ENCODE measurements at regions not wholly inside any gene's neighbourhood (a gene's known extent, or its start where the extent isn't known, plus 50 kb on each side); places are given as distances from the start of the nearest gene placed in this dataset.

- no peak for TF ChIP-seq CTCF (IDR thresholded peaks at IDR 0.05)
- no peak for TF ChIP-seq EZH2 (IDR thresholded peaks at IDR 0.05; ENCODE audit: borderline replicate concordance, insufficient read depth, low read depth, low read length, poor library complexity, severe bottlenecking)
These were observed 325.9 kb upstream of the TBL1XR1 start for GRCh38 chr3:177523067-177523675.
